HPDE6-E6E7 (cell line): ENCODE measurements at regions not wholly inside any gene's neighbourhood (a gene's known extent, or its start where the extent isn't known, plus 50 kb on each side); places are given as distances from the start of the nearest gene placed in this dataset.

Source experiments
- DNase-seq: peaks from one replicate; pipeline ENCODE4 v3.0.0; 2011; ENCODE audit warnings: missing footprints; ENCODE audit errors: extremely low spot score

DNA sequence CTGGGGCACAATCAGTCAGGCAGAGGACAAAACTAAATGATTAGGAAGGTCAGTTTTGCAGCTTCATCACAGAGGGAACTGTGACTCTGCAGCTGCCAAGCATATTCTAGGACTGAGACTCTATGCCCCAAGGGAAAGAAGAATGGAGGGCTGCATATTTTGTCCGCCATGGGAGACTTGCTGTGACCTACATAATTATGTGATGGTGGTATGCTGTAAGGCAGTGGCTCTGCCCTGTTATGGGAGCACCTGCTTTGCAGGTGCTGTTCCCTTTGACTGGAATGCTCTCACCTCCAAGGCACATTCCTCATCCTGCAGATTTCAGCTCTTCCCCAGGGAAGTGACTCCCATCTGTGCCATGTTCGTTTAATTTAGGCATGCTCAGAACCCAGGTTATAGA lies 261.9 kb upstream of the EPHA4 start:
- DNase-seq: no peak

DNA sequence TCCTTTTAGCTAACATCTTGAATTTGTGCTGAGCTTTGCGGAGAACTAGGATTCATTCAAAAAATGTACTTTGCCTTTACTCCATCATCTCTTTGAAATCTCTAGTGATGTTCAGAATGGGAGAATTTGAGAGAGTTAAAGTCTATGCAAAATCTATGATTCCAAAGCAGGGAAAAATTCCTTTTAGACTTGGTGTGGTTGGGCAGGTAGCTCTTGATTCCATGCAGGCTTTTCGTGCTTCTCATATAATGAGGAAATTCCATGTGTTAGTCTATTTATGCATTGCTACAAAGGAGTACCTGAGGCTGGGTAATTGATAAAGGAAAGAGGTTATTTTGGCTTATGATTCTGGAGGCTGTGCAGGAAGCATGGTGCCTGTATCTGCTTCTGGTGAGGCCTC lies 258.9 kb upstream of the EPHA4 start:
- DNase-seq: no peak

DNA sequence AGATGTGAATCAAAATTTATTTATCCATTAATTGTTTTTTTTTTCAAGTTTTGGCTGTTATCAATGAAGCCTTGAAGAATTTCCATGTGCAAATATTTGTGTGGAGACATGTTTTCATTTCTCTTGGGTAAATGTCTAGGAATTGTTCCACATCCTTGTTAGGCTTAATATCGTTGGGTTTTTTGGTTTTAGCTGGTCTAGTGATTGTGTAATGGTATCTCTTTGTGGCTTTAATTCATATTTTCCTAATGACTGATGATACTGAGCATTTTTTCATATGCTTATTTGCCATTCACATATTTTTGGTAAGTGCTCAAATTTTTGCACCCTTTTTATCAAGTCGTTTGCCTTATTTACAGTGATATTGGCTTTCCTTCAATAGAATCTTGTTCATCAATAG lies 250.3 kb upstream of the EPHA4 start:
- DNase-seq: no peak

DNA sequence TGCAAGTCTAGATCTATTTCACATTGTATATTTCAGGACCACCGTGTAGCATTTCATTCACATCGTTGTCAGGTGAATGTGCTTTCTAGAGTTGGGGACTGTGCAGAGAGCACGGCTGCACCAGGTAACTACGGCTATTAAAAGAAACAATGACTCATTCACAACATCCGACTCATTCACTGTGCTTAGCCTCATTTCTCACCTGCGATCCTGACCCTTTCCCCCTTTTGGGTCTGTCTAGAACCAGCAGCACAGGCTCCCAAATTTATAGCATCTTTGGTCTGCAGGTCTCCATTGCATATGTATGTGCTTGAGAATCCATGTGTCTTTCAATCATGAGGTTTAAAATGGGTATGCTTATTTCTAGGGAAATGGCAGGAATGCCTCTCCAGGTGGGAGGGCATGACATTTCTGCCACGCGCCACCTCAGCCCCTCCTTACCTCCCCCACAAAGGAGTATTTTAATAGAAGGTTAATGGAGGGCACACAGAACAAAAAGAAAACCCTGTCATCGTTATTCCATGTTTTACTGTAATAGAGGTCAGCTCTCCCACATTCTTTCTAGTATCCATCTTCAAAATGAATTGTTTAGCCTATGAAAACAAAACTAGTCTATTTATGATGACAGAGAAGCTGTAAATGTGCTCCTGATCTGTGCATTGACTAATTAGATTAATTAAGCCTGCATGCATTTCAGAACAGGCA lies 246.7 kb upstream of the EPHA4 start:
- DNase-seq: no peak

DNA sequence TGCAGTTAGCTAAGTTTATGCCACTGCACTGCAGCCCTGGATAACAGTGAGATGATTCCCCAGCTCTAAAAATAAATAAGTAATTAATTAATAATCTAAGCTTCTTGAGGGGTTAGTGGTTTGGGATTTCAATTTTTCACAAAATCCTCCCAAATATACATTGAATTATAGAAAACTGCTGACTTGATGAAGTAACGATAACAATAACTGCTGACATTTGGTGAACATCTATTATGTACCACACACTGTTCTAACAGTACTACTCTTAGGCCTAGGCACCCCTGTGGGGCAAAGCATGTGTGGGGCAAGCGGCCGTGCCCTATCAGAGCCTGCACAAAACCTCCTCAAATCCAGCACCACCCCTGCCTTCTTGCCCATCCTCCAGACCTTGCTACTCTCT lies 245.8 kb upstream of the EPHA4 start:
- no peak for DNase-seq

DNA sequence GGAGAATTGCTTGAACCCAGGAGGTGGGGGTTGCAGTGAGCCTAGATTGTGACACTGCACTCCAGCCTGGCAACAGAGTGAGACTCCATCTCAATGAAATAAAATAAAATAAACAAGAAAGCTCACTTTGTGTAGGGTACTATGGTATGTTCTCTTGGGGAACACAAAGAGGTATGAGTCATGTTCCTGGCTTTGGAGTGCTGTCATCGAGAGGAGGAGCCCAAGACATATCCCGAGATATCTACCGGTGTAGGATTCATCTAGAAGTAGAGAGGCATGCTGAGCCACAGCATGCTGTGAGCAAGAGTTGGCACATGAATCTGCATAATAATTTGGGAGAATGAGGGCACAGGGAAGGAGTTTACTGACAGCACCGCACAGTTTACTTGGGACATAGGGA lies 244.9 kb upstream of the EPHA4 start:
- DNase-seq: no peak

DNA sequence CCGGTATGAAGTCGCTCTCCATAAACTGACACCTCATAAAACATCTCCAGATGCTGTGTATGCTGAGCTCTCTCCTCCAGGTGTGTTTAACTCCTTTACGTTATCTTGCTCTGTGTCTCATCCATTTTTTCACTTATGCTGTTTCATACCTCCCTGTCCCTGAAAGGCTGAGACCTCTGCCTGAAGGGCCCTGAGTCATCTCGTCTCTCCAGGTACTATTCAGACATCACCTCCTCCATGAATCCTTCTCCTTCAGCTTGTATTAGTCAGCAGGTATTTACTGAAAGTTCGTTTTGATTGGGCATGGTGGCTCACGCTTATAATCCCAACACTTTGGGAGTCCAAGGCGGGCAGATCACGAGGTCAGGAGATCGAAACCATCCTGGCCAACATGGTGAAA lies 244.5 kb upstream of the EPHA4 start:
- DNase-seq: no peak

DNA sequence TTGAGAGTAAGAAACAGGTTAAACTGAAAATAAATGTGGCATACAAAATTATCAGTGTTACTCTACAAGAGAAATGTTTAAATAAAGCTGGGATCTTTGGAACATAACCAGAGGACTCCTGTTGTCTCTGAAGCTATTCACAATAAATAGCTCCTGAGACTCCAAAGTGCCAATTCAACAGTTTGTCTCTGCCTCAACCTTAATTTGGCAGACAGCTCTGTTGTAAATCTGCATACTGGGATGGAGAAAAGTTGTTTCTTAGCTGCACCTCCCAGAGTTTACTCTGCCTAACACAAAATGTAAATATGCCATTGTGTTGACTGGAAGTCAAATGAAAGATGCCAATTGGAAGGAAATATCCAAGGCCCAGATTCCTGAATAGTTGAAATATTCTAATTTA lies 238.5 kb upstream of the EPHA4 start:
- no peak for DNase-seq

DNA sequence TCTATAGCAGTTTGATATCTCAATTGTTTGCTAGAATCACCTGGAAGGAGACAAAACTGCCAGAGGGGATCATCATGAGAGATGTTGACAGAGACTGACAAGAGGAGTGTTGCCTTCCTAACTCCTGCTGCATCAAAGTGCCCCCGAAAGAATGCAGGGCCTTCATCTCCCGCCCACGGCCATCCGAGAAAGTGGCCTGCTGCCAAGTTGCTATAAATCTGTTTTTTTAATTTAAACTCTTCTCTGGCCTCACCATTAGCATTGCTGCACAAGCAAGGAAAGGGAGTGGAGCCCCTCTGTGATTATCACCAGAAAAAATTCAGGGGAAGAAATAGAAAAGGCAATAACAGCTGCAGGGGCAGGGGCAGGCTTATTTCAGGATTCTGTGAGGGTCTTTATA lies 238.1 kb upstream of the EPHA4 start:
- no peak for DNase-seq

DNA sequence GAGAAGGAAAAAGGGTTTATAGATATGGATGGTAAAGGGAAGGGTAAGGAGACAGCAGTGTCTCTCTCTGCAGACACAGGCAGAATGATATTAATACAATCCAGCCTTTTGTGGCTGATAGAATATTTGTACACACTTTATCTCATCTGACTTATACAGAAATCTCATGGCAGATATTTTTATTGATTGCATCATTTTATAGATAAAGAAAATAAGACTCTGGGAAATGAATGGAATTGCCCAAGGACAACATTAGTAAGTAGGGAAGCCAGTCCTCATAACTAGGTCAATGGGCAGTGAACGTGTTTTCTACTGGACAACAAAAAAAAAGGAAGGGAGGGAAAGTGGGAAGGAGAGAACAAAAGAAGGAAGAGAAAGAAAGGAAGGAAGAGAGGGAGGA lies 236.4 kb upstream of the EPHA4 start:
- no peak for DNase-seq

DNA sequence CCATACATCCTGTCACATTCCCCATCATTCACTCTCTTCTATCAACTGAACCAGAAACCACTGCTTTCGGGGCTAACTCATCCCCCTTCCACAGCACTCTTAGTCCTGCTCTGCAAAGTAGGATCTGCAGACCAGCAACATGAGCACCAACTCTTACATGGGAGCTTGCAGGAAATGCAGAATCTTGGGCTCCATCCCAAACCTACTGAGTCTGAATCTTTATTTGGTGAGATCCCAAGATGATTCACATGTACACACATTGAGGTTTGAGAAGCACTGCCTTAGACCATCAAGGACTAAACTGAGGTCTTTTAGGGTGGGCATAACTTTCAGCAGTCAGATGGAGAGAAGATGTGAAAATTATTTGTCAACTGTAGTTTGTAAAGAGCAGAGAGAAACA lies 235.6 kb upstream of the EPHA4 start:
- no peak for DNase-seq

DNA sequence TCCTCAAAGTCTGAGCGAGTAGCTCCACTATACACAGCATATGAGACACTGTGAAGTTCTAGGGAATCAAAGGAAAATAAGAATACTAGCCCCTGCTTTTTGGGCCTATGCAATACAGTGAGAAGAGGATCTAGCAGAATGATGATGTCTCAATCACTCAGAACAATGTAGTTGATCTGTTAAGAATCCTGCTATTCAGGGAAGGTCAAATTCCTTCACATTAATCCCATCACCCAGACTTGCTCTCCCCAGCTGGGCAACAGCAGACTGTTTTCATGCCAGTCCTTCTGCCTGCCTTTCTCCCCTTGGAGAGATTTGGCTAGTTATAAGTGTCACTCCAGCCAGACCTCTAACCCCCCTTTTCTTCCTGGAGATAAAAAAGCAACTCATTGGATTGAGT lies 230.0 kb upstream of the EPHA4 start:
- no peak for DNase-seq

DNA sequence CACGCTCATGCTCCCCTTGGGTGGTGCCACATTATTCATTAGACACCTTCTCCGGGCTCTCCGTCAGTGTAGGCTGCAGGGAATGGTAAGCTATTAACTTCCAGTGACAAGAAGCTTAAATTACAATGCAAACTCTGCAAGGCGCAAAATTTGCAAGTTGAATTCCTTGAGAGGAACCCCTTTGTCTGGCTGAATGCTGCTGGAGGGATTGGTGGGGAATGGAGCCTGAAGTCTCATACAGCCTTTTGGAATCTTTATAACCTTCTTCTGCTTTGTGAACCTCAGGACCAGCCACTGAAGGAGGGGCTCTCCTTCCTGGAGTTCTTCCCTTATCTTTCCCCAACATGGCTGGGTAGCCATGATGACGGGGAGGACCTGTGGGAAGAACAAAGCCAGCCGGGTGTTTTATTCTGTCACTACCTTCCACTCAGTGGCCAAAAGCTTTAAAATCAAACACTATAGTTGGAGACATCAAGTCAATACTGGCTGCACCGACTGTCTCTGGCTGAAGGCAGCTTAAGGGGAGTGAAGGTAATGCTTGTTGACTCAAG lies 220.9 kb upstream of the EPHA4 start:
- DNase-seq: no peak

DNA sequence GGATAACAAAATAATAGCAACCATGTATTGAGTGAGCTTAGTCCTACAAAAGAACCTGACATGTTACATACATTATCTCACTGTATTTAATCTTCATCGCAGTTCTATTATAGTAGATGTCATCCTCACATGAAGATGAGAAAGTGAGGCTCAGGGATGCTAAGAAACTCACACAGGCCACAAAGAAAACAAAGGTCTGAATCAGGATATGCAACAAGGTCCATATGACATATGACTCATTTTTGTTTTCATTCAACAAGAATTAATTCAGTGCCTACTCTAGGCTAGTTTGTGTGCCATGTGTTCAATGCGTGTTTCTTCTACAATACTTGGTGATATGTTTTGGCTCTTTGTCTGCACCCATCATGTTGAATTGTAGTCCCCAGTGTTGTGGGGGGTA lies 219.7 kb upstream of the EPHA4 start:
- DNase-seq: no peak

DNA sequence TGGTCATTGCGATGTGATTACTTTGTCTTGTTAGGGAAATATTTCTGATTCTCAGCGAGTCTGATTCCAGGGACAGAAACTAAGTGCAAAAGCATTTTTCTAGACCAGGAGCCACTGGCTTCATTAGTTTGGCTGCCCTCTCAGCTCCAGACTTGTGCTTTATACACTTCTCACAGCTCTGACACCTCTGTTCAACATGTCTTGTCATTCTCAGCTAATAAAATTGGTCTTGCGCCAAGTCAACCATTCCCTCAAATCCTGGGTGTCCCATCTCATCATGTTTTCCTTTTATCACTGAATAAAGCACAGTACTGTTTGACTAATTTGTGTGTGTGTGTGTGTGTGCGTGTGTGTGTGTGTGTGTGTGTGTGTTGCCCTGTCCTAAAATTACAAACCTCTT lies 215.5 kb upstream of the EPHA4 start:
- DNase-seq: no peak

DNA sequence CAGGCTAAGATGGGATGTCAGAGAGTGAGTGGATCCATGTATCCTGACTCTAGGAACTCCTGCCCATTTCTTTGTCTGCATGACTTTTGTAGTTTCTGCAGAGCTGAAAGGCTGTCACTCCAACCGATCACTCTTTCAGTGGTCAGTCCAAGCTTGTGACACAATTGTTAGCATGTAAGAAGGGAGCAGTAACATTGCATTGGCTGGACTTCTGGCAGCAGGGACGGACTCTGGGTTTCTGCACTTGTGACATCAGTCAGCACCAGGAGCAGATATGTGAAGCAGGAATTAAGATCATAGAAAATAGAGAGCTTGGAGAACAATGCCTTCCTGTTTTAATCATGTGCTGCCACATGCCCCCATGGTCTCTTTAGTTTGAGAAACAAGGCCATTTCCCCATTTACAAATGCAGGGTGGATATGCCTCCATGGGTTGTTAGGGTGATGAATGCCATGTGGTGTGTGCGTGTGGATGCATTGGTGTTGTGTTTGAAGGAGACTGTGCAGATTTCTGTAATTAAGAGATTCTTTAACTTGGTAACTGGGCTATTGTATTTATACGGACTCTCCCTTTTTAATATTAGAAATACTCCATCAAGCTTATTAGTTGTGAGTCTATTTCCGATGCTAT lies 214.3 kb upstream of the EPHA4 start:
- no peak for DNase-seq

DNA sequence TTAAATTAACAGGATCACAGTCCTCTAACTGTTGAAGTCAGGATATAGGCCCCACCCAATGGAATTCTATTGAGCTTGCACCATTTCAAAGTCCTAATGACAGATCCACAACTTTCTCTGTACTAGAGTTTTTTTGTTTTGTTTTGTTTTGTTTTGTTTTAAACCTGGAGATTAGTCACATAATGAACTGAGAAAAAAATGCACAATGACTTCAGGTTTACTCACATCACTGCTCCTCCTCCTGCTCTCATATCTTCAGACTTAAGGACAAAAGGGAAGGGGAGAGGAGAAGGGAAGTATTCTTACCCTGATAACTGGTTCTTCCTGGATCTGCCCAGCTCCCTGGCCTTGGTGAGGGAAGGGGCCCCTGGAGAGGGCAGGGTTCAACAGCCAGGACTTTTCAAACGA lies 208.2 kb upstream of the EPHA4 start:
- DNase-seq: no peak

DNA sequence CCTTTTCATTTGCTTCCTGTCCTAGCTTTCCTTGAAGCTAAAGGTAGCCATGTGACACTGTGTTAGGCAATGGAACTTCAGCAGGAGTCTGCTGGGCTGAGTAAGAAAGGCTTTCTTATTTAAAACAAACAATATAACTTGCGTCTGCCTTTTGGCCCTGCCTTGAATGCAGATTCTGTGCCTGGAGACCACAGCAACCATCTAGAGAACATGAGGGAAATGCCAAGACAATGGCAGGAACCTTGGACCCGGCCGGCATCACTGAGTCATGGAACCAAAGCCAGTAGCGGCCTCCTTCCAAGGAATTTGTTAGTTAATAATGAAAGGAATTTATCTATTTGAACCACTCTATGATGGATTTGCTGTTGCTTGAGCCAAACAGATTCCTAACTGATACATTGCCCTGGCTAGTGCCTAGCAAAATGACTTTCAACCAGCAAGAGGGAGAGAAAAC lies 207.5 kb upstream of the EPHA4 start:
- no peak for DNase-seq

DNA sequence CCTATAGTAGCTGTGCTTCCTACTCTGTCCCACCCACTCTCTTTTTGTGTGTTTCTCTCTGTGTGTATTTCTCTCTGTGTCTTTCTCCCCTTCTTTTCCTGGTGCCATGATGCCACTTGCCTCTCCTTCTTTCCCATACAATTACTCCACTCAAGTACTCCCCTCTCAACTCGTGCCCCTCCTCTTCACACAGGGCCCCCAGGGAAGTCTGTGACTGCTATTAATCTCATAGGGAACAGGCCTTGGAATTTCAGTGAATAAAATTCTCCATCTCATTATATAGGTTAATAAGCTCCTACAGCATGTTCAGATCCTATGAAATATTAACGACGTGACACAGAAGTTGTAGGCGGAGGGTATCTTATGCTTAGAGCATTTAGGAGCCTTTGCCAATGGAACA lies 205.9 kb upstream of the EPHA4 start:
- no peak for DNase-seq

DNA sequence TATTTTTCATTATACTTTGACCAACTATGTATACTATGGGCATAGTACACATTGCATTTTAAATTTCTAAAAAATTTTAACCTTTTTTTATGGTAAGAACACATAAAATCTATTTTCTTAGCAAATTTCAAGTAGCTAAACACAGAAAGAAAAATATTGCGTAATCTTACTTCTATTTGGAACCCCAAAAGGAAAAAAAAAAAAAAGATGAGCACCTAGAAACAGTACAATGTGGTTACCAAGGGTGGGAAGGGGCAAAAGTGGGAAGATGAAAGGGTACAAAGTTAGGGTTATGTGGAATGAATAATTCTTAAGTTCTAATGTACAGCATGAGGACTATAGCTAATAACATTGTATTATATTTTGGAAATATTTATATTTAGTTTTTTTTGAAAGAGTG lies 205.0 kb upstream of the EPHA4 start:
- DNase-seq: no peak

DNA sequence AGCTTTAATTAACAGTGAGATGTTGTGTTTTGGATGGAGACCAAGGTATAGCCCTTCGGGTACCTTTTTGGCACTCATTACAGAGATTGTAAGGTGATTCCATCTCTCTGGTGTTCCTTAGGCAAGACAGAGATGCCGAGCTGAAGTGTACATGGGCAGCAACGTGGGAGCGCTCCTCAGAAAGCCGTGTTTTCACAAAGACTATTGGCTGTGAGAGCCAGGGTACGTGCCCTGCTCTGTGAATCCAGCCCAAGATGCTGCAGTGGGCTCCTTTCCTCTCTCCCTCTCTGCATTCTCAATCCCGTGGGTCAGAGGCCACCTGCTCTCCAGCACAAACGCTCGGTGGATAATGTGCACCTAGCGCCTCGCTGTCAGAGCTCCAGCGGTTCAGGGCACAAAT lies 203.0 kb upstream of the EPHA4 start:
- no peak for DNase-seq

DNA sequence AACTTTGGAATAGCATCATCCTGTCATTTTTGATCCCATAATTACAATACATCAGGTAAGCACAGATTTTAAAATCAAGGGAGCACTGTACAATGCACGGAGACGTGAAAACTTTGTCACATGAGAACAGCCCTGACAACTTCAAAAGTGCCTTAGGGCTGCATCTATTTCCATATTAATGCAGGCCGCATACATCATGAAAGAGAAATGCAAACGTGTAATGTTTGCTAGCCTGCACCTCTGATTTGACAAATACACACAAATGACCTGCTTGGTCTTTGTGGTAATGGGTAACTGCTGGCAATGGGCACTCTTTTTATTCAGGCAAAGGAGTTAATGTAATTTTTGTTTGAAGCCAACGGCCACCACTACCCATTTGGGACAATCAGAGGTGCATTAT lies 202.0 kb upstream of the EPHA4 start:
- no peak for DNase-seq

DNA sequence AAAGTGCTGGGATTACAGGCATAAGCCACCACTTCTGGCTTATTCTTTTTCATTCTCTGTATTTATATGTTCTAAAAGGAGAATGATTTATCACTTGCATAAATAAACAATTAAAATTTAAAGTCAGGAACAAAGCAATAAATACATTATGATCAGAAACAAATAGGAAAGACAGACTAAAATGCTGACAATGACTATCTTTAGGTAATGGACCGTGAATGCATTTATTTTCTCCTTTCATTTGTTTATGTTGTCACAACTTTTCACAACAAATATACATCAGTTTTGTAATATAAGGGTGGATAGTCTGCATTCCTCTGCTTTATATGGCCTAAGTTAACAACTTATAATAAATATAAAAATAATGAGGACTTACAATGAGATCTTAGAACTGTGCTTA lies 199.2 kb upstream of the EPHA4 start:
- DNase-seq: no peak
